Retinal pigment epithelial cell (primary cell): ENCODE measurements at regions not wholly inside any gene's neighbourhood (a gene's known extent, or its start where the extent isn't known, plus 50 kb on each side); places are given as distances from the start of the nearest gene placed in this dataset.

ENCODE experiments used
- DNase-seq: peaks from one replicate; pipeline ENCODE4 v3.0.0-alpha.2; 2010; ENCODE audit warnings: low read depth
- H3K4me3 ChIP-seq: 2 replicates; pipeline ENCODE4 v1.5.1; 2011; ENCODE audit warnings: mild to moderate bottlenecking, low read length, control low read depth, moderate library complexity
- TF ChIP-seq, protein P1 (sequence below): conservative IDR thresholded peaks from 2 replicates; pipeline ENCODE4 v1.5.1; 2011; ENCODE audit warnings: low read depth, low read length, control low read depth, inconsistent platforms

DNA sequence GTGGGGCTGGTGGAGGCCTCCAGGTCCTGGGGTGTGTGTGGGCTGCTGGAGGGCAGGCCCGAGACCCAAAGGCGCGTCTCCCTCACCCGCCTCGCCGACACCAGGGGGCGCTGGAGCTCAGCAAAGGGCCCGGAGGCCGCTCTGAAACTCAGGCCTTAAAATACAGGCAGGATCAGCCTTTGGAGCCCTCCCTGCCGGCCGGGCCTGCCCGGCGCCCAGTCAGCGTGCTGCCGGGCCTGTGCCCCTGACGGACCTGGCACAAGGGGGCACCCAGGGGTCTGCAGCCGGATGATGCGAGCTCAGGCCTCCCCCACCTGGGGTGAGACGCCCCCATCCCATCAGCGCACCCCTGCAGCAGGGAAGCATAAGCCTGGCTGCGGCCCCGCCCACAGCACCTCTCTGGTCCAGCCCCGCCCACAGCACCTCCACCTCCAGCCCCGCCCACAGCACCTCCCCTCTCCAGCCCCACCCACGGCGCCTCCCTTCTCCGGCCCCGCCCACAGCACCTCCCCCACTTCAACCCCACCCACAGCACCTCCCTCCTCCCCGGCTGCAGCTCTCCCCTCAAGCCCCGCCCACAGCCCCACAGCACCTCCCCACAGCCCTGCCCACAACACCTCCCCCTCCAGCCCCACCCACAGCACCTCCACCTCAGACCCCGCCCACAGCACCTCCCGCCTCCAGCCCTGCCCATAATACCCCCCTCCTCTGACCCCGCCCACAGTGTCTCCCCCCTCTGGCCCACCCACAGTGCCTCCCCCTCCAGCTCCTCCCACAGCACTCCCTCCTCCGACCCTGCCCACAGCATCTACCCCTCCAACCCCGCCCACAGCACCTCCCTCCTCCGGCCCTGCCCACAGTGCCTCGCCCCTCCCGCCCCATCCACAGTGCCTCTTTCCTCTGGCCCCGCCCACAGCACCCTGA, 92.8 kb upstream of the OTOS start:
- H3K4me3 ChIP-seq: peak overlapping the region; percentile 40
- DNase-seq: peak; percentile 50
- TF ChIP-seq, protein P1, sequence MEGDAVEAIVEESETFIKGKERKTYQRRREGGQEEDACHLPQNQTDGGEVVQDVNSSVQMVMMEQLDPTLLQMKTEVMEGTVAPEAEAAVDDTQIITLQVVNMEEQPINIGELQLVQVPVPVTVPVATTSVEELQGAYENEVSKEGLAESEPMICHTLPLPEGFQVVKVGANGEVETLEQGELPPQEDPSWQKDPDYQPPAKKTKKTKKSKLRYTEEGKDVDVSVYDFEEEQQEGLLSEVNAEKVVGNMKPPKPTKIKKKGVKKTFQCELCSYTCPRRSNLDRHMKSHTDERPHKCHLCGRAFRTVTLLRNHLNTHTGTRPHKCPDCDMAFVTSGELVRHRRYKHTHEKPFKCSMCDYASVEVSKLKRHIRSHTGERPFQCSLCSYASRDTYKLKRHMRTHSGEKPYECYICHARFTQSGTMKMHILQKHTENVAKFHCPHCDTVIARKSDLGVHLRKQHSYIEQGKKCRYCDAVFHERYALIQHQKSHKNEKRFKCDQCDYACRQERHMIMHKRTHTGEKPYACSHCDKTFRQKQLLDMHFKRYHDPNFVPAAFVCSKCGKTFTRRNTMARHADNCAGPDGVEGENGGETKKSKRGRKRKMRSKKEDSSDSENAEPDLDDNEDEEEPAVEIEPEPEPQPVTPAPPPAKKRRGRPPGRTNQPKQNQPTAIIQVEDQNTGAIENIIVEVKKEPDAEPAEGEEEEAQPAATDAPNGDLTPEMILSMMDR: peak; percentile 86

- TF ChIP-seq, protein P1: no peak
- DNase-seq: no peak
- H3K4me3 ChIP-seq: no peak overlapping the region
Observed at GRCh38 chr2:240233885-240234502, 93.5 kb upstream of the OTOS start.

- no peak for DNase-seq
- TF ChIP-seq, protein P1: no peak
- H3K4me3 ChIP-seq: no peak overlapping the region
Observed at GRCh38 chr2:240234503-240234951, 94.1 kb upstream of the OTOS start.

DNA sequence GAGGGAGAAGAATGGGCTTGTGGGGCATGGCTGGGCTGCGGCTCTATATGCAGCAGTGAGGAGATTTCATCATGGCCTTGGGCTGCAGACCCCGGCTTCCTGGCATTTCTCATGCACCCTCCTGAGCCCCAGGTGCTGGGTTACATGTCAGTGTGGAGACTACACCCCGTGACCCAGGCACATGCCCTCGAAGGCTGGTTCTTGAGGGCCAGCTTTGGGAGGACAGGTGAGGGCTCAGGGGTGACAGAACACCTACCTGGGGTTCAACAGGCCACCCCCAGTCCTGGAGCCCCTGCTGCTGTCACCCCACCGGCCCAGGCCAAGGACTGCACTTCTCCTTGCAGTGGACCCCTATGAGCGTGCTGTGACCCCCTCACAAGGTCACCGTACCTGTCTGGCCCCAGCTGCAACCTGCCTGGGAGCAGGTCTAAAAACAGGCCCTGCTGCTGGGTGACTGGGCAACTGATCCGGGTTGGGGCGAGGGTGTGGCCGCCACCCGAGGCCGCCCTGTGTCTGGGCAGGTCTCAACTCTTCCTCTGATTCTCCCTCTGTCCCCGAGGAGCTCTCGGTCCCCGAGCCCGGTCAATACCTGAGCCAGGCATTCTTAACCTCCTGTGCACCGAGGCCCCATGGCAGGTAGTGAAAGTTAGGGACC, 94.8 kb upstream of the OTOS start:
- DNase-seq: no peak
- H3K4me3 ChIP-seq: no peak overlapping the region
- TF ChIP-seq, protein P1: no peak

DNA sequence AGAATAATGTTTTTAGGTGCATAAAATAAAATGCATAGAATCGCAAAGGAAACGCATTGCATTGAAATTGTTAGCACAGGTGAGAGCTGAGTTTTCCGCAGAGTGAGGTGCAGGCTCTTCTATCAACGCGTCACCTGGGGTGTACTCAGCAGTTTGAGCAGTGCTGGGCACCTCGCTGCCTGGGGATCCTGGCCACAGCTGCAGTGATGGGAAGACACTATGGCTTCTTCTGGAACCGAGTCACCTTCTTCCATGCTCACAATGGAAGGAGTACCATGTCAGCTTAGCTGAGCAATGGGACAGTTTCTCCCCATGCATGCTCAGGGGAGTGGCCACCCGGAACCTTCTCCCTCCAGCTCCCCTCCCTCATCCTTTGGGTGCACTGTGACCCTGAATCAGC, 95.4 kb upstream of the OTOS start:
- TF ChIP-seq, protein P1: no peak
- DNase-seq: no peak
- no peak overlapping the region for H3K4me3 ChIP-seq

GRCh38 chr2:240236217-240237111, 96.0 kb upstream of the OTOS start:
- TF ChIP-seq, protein P1: no peak
- no peak overlapping the region for H3K4me3 ChIP-seq
- DNase-seq: no peak
